Myocyte (in vitro differentiated cells): ENCODE measurements at regions not wholly inside any gene's neighbourhood (a gene's known extent, or its start where the extent isn't known, plus 50 kb on each side); places are given as distances from the start of the nearest gene placed in this dataset.
"Not testable (repeated sequence)": the region's sequence is repeated elsewhere in the genome, so short reads cannot be mapped to it uniquely, and the experiment has no call there.

ENCODE experiments used
- DNase-seq: peaks from one replicate; pipeline ENCODE4 v3.0.0-alpha.2; 2012; ENCODE audit warnings: low read depth

DNA sequence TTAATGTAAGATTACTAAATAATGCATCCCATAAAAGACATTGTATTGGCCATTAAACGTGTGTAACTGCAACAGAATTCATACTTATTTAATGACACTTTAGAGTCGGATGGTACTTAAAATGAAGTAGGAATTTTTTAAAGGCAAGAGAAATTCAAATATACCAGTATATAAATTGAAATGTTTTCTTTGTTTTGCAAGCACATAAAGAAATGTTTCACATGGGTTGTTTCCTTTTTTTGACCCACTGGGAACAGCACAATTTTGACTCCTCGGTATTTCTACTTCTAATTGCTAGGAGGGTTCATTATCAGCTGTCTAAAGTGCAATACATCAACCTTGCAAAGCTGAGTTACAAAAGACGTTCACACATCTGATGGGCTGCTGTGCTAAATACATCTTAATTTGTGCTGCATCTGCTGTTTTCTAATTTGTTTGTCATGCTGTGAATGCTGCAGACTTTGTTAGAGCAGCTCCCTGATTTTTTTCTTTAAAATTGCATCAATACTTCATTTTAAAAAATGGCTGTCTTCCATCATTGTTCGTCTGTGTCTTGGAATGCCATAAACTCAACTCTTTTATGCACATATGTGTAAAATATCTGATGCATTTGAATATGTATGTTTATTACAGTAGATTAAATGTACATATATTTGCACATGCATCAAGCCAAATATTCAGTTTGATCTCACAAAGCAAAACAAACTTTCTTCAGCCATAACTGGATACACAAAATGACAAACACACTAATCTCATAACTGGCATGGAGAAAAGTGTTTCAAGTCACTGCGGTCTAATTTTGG is 454.0 kb upstream of the GRAMD2B start:
- no peak for DNase-seq

DNA sequence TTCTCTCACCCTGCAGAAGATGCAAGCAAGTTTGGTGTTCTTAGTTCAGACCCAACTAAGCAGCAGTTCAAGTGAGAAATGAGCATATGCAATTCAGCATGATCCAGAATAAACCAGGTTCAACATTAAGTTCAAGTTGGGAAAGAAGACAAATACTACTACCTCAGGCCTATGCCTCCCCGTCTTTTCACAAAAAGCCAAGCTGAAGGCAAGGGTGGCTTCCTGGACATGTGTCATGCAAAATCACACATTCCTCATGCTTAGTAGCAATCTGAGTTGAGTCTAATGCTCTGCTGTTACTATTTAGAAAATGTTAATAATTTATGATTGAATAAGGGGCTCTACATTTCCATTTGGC is 453.4 kb upstream of the GRAMD2B start:
- no peak for DNase-seq

DNA sequence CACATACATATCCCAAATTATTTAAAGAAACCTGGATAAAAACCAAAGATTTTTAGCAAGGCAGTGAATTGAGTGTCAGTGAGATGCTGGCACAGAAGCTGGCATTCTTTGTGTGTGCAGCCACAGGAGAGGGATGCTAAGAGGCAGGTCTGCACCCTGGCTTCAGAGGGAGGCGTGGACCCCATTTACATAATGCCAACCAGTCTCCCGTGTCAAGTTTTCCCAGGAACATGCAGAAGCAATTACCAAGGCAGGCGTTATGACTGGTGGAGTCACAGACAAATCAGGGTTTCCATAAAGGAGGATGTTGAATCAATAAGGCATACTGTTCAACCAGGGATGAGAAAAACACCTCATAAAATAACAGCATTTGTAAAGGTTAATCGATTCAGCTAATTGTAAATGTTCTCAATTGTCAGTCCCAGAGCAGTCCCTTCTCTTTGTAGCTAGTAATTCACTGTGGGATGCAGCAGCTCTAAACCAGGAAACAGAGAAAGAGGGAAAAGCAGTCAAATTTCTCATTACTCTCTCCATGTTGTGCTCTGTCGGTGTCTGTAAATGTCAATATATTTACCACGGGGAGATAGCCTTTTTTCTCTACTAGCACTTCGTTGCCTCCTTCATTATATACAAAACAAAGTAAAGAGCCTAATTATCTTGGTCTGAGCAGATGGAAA is 452.4 kb upstream of the GRAMD2B start:
- no peak for DNase-seq

DNA sequence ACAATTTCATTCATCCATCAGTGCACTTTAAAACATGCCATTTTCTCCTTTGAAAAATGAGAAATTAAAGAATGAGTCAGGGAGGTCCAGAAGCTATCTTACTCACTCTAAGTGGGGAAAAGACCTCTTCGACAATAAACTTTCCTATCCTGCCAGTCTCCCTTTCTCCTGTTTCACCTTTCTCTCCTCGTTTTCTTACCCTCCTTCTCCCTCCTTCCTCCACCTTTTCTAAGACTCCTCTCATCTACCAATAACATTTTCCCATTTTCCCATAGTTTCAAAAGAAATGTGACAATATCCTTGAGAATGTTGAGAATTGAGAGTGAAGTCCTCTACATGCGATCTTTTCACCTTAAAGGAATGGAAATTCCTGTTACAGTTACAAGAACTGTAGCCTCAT is 450.5 kb upstream of the GRAMD2B start:
- DNase-seq, result no peak

DNA sequence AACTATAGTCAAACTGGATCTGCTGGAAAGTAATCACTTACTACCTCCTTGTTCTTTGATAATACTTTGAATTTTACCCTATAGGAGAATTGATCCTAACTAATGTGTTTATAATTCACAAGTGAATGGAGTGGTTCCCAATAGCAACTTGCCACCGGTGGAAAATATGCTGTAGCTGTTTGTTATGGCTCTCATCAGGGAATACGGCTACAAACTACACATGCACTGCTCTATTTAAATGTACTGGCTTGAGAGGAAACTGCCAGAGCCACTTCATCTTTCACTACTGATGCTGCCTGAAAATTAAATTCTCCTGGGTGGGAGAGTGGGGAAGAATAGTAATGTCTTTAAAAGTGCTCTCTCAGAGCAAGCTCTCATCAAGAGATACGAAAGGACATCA is 448.5 kb upstream of the GRAMD2B start:
- no peak for DNase-seq

DNA sequence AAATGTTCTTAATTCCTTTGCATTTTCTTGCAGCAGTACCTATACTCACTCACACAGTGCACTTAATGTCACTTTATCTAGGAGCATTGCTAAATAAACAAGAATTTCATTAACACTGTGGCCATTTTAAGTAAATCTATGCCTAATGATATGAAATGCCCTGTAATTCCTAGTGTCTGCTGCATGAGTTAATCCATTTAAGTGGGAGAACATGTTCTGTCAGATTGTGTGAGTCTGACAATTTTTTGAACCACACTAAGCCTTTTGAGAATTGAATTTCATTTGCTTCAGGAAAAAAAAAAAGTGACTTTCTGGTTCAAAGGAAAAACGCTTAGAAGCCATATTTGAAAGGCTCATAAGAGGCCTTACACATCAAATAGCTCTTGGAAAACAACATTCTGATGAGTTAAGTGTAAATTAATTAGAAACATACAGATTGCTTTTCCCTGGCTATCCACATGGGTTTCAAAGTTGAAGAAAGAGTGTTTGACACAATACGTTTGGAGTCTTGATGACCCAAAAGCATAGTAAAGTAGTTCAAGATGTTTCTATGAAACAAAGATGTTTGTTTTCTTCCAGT is 446.7 kb upstream of the GRAMD2B start:
- DNase-seq, result no peak

DNA sequence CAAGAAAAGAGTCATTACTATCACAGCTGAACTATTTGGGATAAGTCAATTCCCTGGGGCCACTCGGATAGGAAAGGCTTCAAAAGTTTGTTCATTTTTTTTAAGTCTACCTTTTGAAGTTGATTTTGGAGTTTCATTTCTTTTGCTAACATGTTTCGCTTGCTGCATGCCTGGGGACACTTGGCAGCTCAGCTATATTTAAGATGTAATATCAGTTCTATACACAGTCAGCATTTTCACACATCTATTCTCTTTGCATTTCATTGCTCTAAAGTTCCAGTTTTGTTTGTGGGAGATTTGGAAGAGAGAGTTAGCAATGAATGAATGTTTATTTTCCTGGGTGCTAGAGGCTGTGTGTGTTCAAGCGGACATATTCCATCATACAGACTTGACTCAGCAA is 445.2 kb upstream of the GRAMD2B start:
- no peak for DNase-seq

DNA sequence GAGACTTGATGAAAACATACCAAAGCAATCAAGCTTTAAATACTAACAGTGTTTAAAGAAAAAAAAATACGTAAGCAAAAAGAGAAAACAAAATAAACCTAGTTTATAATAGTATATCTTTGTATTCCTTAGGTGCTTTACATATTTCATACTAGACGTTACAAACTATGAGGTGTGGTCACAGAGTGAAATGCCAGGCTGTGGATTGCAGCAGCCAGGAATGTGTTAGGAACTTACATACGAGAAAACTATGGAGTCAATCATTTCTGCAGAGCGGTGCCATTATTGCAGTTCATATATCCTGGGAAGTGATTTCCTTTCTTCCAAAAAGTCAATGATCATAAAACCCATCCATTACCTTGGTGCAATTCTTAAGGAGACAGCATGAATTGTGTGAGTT is 443.6 kb upstream of the GRAMD2B start:
- no peak for DNase-seq

DNA sequence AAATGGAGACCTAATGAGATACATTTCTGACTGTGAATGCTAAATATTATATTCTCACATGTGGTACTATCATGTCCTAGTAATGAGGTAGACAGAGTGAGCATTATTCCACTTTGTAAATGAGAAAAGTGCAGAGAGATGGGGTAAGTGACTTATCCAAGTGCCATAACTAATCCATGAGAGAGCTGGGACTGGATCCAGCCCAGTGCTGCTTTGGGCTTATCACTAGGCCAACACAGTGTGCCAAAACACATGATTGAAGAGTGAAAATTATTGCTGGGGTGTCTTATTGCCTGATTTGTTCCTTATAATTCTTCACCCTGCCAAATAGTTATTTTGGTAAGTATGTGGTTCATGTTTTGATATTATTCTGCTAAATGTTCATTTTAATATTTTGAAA is 442.2 kb upstream of the GRAMD2B start:
- no peak for DNase-seq

DNA sequence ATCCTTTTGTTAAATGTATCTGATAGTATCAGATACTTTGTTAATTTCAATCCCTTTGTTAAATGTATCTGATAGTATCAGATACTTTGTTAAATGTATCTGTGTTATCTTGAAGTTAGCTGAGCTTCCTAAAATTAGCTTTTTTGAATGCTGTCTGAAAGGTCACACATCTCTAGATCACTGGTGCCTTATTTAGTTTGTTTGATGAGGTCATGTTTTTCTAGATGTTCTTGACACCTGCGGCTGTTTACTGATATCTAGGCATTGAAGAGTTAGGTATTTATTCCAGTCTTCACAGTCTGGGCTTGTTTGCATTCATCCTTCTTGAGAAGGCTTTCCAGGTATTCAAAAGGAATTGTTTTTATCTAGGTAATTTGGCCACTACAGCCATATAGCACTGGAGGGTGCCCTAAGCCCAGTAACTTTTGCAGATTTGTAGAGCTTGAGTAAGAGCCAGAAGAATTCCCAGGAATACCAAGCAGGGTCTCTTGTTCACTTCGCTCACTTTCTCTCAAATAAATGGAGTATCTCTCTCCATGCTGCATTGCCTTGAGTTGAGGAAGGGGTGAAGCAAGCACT is 435.4 kb upstream of the GRAMD2B start:
- DNase-seq, result no peak

DNA sequence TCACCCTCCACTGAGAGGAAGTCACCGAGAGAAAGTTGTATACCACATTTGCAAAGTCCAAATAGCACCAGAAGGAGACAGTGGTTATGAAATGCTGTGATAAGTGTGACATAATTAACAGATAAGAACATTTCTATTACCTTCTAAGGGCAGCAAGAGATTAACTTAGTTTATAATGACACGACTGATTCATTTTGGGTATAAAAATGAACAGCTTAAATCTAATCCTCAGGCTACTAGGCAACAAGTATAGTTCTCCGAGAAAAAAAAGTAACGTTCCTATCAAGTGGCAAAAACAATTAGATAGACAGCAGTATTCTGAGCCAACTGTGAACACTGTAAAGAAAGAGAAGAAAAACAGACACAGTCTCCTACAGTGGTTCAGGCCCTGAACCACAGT is 431.2 kb upstream of the GRAMD2B start:
- no peak for DNase-seq

DNA sequence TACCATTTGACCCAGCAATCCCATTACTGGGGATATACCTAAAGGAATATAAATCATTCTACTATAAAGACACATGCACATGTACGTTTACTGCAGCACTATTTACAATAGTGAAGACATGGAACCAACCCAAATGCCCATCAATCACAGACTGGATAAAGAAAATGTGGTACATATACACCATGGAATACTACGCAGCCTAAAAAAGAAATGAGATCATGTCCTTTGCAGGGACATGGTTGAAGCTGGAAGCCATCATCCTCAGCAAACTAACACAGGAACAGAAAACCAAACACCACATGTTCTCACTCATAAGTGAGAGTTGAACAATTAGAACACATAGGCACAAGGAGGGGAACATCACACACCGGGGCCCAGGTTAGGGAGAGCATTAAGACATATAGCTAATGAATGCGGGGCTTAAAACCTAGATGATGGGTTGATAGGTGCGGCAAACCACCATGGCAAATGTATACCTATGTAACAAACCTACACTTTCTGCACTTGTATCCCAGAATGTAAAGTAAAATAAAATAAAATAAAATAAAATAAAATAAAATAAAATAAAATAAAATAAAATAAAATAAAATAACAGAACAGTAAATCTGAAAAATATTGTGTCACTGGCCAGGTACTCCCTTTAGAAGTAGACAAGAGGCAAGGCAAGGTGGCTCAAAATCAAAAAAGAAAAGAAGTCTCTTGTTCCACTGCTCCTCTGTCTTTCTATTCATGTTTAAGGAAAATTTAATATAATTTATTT is 423.8 kb upstream of the GRAMD2B start:
- DNase-seq, result not testable (repeated sequence)

DNA sequence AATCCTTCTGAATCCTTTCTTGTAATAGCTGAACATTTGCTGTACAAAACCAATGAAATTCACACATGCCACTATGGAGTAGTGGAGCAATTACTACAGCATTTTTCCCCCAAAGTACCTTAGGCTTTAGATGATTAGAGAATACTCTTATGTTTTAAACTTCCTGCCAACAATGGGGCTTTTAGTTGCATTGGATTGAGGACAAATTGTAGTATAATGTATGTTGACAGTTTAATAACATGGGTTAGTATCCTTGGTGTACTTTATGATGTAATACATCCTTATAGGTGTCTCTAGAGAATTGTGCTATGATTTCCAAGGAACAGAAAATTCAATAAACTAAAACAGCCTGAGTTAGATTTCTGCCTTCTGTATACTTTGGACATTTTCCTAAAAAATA is 422.7 kb upstream of the GRAMD2B start:
- DNase-seq, result no peak

DNA sequence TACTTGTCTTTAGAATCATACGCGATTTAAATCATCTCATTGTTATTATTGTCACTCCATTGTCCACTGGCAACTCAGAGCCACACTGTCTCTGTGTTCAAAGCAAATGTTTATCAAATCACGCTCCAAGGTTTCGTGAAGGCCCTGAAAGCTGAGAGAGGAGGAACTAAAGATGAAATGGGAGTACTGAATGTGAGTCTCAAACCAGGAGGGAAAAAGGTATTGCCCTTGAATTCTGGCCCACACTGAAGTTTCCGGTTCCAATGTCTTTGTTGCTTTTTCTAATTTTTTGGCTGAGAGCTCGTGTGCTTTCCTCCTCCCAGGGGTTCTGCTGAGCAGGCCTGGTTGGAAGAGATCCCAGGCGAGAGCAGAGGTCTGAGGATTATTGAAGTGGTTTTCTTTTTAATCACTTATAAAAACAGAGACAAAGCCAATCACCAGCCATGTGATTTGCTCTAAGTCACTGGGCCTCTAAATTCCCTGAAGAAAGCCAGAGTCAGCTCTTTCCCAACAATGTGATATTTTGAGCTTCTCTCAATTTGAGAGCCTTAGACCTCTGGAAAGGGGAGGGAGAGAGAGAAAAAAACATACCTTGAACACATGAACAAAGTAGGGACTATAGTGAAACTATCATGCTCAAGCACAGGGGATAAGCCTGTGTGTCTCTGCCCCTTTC is 420.8 kb upstream of the GRAMD2B start:
- peak; percentile 85 for DNase-seq

DNA sequence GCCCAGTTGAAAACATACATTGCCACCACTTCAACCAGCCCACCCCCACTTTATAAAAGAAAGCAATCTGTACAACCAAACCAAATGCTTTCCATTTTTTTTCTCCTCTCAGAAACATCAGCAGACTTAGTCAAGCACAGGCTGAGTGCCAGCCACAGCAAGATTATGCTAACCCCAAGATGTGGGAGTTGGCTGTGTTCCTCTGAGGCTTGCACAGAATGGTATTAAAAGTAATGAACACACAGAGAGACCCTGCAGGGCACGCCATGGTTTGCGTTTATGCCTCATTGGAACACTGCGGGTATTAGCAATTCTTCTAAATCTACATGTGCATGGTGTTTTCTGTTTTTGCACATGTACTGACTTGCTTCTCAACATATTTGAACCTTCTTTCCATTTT is 419.9 kb upstream of the GRAMD2B start:
- peak; percentile 79 for DNase-seq

DNA sequence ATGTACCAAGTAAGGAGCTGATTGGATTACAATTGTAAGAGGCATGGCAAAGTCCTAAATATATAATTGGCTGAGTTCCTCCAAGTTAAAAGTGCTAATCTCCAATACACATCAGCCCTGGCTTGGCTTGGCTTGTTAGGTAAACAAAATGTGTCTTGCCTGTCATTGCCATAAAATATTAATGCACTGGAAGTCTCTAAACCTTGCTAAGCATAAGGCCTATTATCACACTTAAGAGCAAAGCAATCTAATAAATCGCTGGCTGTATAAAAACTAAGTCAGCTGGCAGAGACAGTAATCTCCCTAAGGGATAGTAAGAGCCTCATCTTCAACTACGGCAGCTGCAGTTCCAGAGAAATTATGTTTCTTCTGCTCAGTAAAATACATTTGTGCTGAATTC is 418.6 kb upstream of the GRAMD2B start:
- DNase-seq, result peak; percentile 56

DNA sequence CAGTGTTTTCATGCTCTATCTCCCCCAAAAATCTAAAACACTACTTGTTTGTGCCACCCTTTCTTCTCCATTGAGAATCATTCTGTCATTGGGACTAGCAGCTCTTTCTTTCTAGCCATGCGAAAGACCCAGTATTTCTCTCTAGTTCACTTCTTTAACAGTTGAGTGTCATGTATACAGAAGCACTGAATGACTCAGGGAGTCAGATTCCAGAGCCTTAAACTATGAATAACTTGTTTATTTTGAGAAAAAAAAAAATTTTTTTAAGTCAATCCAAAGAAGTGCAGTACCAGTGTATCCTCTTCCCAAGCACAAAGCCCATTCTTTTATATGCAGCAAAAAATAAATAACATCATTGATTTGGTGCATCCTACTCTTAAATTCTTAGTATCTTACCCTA is 415.4 kb upstream of the GRAMD2B start:
- DNase-seq, result no peak

DNA sequence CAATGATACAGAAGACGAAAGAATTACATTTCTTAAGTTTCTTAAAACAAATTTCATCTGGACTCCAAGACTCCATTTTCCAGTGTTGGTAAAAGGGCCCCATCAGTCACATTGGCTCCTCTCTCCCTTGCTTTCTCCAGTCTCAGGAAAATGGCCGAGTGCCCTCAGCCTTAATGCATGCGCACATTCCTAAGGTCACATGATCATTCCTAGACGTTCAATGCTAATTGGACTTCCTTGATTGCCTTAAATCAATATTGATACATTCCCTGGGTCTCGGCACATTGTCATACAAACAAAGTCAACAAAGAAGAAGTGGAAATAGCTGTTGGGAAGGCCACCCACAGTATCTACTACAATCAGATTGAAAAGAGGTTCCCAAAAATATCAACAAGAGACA is 413.6 kb upstream of the GRAMD2B start:
- no peak for DNase-seq

DNA sequence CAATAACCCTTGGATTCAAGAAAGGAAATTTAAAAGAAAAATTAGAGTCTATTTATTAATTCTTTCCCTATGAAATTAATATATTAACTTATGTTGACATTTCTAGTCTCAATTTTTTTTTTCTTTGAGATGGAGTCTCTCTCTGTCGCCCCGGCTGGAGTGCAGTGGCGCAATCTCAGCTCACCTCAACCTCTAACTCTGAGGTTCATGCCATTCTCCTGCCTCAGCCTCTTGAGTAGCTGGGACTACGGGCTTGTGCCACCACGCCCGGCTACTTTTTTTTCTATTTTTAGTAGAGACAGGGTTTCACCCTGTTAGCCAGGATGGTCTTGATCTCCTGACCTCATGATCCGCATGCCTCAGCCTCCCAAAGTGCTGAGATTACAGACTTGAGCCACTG is 411.7 kb upstream of the GRAMD2B start:
- DNase-seq, result not testable (repeated sequence)

DNA sequence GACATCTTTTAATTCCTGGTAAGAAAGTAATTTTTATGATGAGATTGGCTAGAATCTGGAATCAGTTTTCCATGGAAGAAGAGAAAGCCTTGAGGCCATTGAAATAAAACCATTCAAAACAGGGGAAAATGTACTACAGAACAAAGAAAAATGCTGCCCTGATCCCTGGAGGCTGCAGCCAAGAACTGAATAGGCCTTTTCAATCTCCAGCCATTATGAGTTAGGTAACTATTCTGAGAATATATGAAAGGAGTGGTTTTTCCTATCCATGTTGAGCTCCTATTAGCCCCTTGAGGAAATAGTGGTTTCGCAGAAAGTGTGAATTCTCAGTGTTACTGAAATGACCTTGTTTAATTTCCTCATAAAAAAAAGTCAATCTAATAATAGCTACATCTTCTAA is 408.5 kb upstream of the GRAMD2B start:
- DNase-seq, result no peak
